ENCODE measurements at regions not wholly inside any gene's neighbourhood (a gene's known extent, or its start where the extent isn't known, plus 50 kb on each side); places are given as distances from the start of the nearest gene placed in this dataset.
"Not testable (repeated sequence)": the region's sequence is repeated elsewhere in the genome, so short reads cannot be mapped to it uniquely, and the experiment has no call there.

DNA sequence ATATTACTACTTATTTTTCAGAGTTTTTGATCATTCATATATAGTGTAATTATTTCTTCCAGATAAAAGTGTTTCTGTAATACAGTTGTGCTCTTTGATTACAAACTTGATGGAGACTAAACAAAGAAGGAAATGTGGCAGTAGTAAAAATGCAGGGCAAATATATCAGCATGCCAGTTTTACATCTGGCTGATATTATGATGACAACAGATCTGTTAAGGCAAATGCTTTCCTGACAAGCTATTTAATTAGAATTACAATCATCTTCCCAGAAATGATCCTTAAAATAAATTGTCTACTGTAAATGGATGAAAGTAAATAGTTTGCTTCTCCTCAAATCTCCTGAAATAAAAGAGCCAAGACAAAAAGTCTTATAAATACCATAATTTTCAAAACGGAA lies 1659.8 kb downstream of the BRINP3 start:
- no peak for DNase-seq

DNA sequence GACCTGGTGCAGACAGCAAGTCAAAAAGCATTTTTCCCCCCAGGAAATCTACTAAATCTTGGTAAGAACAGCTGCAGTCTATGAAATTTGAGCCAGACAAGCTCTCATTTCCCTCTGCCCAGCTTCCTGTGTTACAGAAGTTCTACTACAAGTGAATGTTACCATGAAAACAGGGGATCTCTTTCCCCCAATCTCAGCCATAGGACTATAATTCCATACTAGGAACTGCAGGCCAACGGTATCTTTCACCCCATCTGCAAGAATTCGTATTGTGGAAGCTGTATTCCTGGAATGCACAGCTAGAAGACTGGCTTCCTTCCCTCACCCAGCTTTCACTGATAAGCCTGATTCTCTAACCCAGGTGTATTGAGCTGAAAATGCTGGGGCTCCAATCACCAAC lies 1655.4 kb downstream of the BRINP3 start:
- DNase-seq = no peak

DNA sequence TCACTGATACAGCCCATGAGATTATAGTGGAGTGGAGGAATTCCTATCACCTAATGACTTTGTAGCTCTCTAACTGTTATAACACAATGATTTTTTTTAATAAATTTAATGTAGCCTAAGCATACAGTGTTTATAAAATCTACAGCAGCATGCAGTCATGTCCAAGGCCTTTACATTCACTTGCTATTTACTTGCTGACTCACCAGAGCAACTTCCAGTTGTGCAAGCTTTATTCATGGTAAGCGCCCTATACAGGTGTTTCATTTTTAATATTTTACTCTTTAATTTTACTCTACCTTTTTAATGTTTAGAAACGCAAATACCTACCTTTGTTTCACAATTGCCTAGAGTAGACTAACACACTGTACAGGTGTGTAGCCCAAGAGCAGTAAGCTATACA lies 1652.2 kb downstream of the BRINP3 start:
- DNase-seq = no peak

DNA sequence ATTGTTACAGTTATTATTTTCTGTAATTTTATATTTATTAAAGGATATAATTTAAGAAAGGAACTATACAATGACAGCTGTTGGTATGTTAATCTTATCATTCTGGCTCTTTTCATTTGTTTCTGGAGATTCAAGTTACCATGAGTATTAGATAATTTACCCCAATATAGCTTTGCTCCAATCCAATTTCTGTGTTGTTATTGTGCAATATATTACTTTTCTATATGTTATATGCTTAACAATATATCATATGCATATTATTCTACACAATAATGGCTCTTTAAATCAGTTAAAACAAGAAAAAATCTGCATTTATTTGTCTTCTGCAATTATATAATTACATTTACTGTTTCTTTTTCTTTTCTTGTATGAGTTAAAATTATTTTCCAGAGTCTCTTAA lies 1650.9 kb downstream of the BRINP3 start:
- no peak for DNase-seq

DNA sequence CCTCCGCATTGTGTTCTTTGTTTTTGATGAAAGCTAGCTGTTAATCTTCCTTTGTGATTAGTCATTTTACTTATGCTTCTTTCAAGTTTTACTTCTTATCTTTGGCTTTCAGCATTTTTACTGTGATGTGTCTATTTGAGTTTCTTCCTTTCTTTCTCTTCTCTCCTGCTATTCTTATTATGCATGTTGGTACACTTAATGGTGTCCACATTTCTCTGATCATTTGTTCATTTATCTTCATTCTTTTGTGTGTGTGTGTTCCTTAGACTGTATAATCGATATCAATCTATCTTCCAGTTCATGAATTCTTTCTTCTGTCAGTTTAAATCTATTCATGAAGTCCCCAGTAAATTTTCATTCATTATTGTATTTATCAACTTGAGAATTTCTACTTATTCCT lies 1650.3 kb downstream of the BRINP3 start:
- no peak for DNase-seq

DNA sequence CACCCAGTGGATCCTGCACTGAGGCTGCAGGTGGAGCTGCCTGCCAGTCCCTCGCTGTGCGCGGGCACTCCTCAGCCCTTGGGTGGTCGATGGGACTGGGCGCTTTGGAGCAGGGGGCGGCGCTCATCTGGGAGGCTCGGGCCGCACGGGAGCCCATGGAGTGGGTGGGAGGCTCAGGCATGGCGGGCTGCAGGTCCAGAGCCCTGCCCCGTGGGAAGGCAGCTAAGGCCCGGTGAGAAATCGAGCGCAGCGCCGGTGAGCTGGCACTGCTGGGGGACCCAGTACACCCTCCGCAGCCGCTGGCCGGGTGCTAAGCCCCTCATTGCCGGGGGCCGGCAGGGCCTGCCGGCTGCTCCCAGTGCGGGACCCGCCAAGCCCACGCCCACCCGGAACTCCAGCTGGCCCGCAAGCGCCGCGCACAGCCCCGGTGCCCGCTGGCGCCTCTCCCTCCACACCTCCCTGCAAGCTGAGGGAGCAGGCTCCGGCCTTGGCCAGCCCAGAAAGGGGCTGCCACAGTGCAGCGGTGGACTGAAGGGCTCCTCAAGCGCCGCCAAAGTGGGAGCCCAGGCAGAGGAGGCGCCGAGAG lies 1636.5 kb downstream of the BRINP3 start:
- DNase-seq = not testable (repeated sequence)

DNA sequence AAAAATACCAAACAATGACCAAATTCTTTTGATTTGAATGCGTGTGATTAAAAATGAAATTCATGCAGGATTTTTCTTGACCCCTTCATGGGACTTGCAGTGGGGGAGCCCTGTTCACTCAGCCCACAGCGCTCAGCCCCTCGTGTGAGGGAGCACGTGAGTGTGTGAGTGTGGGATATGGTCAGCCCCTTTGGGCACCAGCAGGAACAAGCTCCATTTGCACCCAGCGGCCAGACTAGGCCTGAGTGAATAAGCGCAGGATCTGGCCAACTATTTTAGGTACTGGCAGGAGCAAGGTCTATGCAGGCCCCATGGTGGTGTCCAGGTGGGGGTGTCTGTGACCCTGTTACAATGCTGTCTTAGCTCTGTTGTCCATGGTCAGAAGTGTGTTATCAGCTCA lies 1631.2 kb downstream of the BRINP3 start:
- DNase-seq = no peak

DNA sequence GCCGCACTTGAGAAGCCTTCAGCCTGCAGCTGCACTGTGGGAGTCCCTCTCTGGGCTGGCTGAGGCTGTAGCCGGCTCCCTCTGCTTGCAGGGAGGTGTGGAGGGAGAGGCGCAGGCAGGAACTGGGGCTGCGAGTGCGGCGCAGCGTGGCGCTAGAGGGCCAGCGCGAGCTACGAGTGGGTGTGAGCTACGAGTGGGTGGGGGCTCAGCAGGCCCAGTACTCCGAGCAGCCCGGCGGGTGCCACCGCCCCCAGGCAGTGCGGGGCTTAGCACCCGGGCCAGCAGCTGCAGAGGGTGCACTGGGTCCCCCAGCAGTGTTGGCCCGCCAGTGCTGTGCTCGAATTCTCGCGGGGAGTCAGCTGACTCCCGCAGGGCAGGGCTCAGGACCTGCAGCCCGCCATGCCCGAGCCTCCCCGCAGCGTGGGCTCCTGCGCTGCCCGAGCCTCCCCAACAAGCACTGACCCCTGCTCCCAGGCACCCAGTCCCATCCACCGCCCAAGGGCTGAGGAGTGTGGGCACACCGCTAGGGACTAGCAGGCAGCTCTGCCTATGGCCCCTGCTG lies 1620.1 kb downstream of the BRINP3 start:
- no peak for DNase-seq

DNA sequence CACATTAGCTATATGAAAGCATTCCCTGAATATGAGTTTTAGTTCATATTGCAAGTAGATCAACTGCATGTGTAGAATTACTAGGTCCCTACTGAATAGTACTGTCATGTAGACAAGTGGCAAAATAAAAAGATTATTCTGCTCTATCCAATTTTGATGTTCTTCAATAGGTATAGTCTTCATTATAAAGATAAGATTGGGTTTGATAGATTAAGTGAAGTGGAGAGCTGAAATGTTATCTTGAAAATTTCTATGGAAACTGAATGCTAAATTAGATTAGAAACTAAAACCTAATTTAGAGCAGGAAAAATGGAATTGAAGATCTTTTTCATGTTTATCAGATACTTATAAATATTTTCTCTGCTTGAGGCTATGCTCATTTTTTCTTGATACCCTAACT lies 1610.0 kb downstream of the BRINP3 start:
- no peak for DNase-seq

DNA sequence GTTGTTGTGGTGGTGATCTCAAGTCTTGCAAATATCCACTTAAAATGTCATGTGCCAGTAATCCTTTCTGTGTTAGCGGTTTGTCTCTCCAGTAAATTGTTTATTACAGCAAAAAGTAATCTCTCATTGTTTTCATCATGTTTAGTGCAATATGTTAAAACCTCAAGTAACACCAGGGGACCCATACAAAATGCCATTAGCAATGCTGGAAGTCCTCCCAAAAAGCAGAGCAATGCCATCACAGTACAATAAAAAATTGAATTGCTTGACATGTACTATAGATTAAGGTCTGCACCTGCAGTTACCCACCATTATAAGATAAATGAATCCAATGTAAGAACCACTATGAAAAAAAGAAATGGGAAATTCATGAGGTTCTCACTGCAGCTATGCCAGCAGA lies 1606.5 kb downstream of the BRINP3 start:
- no peak for DNase-seq

DNA sequence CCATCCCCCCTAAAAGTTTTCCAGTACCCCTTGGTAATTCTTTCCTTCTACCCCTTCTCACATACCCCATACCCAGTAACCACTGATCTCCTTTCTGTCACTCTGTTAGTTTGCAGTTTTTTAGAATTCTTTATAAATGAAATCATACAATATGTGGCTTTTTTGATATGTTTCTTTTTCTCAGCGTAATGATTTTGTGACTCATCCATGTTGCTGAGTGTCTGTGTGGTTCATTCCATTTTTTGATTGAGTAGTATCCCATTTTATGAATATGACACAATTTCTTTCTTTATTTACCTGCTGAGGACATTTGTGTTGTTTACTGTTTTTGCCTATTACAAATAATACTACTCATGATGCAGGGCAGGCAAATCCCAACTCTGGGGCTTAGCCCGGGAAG lies 1605.3 kb downstream of the BRINP3 start:
- no peak for DNase-seq

DNA sequence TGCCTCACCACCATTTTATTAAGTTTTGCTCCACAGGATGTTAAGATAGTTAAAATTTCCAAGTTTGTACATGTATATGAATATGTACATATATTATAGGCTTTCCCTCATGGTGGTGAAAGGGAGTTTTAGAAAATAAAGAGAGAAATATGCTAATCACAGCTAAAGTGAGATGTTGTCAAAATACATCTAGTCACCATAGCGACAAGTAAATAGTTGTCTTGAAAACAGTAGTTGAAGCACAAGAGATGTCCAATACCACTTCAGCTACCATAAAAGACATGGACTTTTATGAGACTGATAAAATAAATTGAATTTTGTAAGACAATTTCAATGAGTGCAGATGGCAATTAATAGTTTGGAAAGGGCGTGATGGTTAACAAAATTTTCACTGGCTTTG lies 1600.0 kb downstream of the BRINP3 start:
- DNase-seq = no peak

DNA sequence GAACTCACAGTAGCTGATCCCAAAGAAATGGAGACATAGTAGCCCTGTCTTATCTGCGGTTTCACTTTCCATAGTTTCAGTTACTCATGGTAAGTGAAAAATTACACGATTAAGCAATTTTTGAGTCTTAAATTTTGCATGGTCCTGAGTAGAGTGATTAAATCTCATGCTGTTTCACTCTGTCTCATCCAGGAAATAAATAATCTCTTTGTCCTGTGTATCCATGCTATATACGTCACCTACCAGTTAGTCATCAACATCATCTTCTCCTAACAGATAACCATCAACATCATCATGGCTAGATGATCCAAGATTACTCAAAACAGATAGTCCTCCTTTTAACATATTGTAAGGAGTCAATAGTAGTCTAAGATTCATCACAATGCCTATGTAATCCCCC lies 1589.3 kb downstream of the BRINP3 start:
- no peak for DNase-seq

DNA sequence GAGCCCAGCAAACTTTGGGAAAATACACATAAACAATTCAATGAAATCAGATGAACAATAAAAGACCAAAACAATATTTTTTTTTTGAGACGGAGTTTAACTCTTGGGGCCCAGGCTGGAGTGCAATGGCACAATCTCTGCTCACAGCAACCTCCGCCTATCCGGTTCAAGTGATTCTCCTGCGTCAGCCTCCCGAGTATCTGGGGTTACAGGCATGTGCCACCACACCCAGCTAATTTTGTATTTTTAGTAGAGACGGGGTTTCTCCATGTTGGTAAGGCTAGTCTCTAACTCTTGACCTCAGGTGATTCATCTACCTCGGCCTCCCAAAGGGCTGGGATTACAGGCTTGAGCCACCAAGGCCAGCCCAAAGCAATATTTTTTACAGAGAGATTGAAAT lies 1588.5 kb downstream of the BRINP3 start:
- no peak for DNase-seq

DNA sequence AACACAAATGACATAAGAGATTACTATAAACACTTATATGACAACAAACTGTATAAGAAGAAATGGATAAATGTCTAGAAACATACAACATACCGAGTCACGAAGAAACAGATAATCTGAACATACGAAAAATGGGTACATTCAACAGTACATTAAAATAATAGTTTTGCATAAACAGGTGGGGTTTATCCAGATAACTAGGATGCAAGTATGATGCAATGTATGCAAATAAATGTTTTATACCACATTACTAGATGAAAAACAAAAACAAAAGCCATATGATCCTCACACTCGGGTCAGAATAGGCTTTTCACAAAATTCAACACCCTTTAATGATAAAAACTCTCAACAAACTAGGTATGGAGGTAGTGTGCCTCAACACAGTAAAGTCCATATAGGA lies 1585.7 kb downstream of the BRINP3 start:
- DNase-seq = no peak

DNA sequence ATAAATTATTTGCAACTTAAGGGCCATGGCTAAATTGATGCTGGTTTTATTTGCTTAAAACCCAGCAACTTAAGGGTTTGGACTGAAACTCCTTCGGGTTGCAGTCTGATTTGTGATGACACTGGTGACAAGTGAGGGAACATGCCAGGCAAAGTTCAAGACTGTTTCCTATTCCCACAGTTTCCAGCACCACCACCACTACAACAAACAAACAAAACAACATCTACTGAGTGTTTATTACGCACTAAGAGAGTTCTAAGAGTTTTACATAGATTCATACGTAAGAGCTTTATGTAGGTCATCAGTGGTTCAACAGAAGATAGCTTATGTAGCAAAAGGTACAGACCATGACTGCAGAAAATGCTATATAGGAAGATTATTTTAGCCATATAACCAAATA lies 1582.1 kb downstream of the BRINP3 start:
- DNase-seq = no peak

DNA sequence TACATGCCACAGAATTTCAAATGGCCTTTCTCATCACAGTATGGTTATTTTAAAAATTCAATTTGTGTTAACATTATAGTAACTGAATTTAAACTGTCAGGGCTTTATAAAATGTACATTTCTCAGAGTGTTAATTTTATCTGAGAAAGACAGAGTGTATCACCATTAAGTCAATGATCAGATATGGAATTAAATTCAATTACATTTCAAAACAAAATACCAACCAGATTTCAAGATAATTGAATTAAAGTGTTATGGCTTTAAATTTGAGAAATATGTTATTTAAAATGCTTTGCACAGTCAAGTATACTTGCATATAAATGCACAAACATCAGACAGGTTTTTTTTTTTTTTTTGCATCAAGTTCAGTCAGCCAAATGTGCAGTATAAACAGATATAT lies 1574.4 kb downstream of the BRINP3 start:
- DNase-seq = no peak

DNA sequence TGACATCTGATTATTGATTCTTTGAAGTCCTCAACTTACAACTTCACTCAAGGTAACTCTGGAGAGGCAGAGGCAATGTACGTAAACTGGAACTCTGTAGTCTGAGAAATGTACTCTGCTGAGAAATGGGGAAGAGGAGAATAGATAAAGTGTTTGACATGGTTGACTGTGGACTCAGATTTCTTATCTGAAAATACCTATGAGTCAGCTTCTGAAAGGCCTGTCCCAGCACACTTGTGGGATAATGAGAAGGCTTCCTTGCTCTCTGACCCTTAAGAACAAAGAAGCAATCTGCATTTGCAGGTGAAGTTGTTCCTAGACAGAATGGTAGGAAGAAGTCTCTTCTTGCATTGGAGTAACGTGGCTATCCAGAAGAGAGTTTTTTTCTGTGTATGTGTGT lies 1573.5 kb downstream of the BRINP3 start:
- no peak for DNase-seq

DNA sequence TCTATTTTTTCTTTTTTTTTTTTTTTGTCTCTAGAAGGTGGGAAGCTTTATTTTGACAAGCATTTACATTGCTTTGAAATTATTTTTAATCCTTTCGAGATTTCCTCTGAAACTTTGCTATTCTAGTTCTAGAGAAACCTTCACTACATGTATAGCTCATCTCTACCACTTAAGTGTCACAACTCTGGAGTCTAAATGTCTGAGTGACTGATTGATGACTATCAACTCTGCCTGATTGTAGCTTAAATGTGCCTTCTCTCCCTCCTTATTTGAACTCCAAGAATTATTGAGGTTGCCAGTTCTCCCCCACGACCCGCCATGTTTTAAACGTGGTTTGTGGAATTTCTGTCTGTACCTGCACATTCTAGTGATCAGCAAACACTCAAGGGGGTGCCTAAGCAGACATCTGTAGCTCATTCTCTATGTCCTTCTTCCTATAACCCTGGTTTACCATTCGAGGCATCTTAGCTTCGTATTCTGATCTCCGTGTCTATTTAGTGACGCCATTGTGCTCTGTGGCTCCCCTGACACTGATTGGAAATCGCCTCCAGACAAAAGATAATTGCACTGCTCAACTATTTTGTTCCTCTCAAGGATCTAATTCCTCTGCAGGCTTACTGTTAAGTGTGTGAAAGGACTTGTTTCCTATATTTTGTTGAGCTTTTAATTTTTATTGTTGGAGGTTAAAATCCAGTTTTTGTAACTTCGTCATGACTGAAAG lies 1570.6 kb downstream of the BRINP3 start:
- no peak for DNase-seq

DNA sequence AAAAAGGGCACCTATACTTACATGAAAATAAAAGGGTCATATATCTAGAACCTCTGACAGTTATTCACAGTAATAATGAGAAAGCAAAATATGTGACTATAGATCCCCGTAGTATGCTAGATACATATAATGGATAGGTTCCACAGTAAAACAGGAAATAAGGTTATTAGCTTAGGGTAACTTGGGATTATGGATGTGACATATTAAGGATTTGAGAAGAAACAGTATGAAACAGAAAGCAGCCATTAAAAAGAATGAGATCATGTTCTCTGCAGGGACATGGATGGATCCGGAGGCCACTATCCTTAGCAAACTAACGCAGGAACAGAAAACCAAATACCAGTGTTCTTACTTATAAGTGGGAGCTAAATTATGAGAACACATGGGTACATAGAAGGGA lies 1547.3 kb downstream of the BRINP3 start:
- no peak for DNase-seq

DNA sequence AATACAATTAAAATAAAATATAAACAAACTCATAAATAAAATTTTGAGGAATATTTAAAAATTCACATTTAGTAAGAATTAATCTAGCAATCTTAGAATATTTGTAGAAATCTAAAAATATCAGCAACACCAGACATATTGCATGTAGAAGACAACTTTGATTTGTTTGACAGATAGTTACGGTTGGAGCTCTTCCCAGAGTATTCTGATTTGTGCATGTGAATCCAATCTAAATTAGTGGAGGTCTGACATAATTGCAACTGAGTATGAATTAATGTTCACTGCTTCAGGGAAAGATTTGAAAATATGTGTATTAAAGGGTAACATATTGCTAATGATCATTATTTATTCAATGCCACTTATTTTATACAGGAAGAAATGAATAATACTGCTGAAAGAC lies 1546.2 kb downstream of the BRINP3 start:
- DNase-seq = peak; percentile 28

DNA sequence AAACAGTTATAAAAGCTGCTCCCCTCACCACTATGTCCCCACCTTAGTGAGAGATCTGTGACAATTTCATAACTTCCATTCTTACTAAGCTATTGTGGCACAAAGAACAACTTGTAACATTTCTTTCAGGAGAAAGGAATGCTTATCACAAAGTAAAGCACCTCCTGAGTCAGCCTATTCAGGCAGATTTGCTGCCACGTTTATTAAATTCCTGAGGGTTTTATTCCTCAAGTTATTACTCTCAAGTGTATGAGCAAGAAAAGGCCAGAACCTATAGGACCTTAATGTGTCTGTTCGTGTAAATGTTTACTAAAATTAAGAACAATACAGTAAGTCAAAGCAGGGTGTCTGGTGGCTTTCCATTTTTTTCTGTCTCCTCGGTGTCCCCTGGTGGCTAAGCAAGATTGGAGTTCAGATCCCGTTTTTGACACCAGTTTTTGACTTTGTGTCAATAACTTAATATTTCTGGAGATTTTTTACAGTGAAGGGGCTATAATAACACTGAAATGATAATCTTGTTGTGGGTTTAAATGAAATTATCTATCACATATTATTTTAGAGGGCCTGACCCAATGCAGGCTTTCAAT lies 1539.6 kb downstream of the BRINP3 start:
- DNase-seq = no peak

DNA sequence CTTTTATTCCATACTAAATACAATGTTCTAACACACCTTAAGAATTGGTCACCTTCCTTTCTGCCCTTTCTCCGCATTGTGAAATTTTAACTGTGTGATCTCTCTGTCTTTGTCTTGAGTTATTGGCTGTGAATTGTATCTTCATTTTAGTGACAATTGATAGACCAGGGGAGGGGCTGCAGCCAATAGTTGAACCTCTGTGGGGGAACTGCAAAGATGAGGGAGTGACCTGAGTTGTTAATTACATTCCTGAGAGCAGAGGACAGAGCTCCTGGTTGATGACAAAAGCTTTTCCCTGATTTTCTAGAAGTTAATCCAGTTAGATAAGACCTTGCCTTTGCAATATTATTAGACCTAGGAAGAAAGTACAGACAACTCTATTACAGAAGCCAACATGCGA lies 1535.7 kb downstream of the BRINP3 start:
- no peak for DNase-seq

DNA sequence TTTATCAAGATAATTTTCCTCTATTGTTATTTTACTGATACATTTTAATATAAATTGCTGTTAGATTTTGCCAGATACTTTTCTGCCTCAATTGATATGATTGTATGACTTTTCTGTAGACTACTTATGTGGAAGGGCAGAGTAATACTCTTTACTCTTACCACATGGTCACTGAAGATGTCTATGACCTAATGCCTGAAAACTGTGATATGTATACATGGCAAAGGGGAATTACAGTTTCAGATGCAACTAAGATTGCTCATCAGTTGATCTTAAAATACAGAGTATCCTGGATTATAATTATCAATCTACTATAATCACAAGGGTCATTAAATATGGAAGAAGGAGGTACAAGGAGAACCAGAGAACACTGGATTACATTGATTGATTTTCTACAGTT lies 1528.0 kb downstream of the BRINP3 start:
- DNase-seq = no peak
